AG09309 (cell line): ENCODE measurements at regions not wholly inside any gene's neighbourhood (a gene's known extent, or its start where the extent isn't known, plus 50 kb on each side); places are given as distances from the start of the nearest gene placed in this dataset.

Source experiments
- DNase-seq: peaks from one replicate; pipeline ENCODE4 v3.0.0-alpha.2; 2010; ENCODE audit warnings: low read depth
- H3K4me3 ChIP-seq: 2 replicates; pipeline ENCODE4 v1.5.1; 2011; ENCODE audit warnings: mild to moderate bottlenecking, low read depth, low read length, moderate library complexity; ENCODE audit not compliant: control insufficient read depth
- TF ChIP-seq, protein P1 (sequence below): IDR thresholded peaks from 2 replicates; pipeline ENCODE4 v1.5.1; 2011; ENCODE audit warnings: mild to moderate bottlenecking, low read depth, low read length, inconsistent platforms; ENCODE audit not compliant: insufficient read depth, control insufficient read depth; ENCODE audit errors: missing control alignments

DNA sequence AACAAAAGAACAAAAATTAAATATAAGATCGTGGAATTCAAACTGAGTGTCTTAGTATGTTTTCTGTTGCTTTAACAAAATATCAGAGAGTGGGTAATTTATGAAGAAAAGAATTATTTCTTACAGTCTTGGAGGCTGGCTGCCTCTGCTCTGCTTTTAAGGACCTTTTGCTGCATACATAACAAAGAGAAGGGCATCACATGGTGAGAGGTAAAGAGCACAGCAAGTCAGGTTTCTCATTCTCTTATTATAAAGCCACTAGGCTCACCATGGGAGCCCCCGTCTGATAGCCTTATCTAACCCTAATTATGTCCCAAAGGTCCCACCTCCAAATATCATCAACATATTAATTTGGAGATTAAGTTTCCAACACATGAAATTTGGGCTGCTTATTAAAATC is 231.3 kb downstream of the SLITRK6 start:
- TF ChIP-seq, protein P1, sequence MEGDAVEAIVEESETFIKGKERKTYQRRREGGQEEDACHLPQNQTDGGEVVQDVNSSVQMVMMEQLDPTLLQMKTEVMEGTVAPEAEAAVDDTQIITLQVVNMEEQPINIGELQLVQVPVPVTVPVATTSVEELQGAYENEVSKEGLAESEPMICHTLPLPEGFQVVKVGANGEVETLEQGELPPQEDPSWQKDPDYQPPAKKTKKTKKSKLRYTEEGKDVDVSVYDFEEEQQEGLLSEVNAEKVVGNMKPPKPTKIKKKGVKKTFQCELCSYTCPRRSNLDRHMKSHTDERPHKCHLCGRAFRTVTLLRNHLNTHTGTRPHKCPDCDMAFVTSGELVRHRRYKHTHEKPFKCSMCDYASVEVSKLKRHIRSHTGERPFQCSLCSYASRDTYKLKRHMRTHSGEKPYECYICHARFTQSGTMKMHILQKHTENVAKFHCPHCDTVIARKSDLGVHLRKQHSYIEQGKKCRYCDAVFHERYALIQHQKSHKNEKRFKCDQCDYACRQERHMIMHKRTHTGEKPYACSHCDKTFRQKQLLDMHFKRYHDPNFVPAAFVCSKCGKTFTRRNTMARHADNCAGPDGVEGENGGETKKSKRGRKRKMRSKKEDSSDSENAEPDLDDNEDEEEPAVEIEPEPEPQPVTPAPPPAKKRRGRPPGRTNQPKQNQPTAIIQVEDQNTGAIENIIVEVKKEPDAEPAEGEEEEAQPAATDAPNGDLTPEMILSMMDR = no peak
- H3K4me3 ChIP-seq = no peak overlapping the region
- DNase-seq = no peak

DNA sequence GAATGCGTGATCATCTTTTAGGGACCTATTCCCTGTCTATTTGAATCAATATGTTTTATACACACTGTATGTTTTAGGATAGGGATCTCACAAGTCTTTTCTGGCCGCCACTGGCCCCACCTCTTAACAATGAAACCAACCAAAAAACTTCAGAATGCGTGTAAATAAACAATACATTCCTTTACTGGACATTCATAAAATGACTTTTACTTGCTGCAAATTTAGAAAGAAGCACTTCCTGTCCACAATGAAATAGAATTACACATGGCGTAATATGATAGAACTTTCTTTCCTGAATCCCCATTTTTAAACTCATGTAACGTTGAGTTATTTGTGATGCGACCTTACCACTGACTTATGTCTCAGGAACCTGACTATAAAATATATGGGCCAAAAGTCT is 233.6 kb downstream of the SLITRK6 start:
- no peak overlapping the region for H3K4me3 ChIP-seq
- no peak for DNase-seq
- TF ChIP-seq, protein P1 = no peak

DNA sequence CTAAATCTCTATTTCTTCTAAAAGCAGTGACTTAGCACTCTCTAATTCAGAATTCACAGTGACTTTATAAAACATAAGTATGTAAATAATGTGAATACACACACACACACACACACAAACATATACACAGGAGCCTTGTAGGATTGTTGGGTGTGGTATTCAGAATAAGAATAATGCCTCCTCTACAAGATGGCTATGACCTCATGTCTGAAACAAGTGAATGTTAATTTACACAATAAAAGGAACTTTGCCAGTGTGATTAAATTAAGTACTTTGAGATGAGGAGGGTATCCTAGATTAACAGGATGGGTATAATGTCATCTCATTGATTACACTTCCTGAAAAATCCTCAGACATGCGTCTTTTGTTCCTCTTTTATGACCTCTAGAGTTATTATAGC is 234.6 kb downstream of the SLITRK6 start:
- no peak overlapping the region for H3K4me3 ChIP-seq
- TF ChIP-seq, protein P1 = no peak
- DNase-seq = no peak

DNA sequence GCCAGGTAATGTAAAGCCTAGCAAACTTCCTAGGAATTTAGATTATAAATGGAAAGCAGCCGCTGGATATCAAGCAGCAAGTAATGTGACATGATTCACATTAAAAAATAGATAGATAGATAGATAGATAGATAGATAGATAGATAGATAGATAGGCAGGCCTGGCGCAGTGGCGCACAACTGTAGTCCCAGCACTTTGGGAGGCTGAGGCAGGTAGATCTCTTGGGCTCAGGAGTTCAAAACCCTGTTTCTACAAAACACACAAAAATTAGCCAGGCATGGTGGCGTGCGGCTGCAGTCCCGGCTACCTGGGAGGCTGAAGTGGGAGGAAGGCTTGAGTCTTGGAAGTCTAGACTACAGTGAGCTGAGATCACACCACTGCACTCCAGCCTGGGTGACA is 236.9 kb downstream of the SLITRK6 start:
- no peak for DNase-seq
- TF ChIP-seq, protein P1 = no peak
- H3K4me3 ChIP-seq = no peak overlapping the region

DNA sequence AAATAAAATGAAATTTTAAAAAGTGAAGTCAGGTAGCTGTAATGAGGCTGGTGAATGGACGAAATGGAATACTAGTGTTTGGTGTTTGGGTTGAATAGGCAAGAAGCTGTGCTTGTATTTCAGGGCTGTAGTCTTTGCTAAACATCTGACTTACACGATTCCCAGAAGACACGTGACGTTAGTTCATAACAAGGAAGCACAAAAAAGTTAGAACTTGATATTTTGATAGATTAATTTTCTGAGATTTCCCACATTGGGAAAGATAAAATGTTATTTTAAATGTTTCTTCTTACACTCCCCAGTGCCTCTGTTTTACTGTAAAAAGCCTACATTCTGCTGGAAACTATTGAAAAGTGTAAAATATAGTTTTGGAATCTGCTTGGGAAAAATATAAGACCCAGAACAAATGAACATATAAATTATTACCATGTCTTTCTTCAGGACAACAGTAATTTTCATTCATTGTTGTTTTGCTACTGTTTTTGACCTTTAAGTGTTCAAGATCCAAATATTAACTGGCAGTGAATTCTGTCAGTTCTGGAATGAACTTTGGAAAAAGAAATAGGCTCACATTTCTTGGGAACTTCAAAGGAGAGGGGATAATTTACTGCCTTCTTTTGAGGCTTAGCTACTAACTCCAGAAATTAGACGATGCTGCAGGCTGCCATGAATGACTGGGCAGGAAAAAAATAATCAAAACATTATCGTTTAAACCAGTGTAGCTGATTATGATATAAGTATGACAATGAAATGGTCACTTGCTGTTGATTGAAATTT is 241.3 kb downstream of the SLITRK6 start:
- DNase-seq = no peak
- TF ChIP-seq, protein P1 = no peak
- H3K4me3 ChIP-seq = no peak overlapping the region

DNA sequence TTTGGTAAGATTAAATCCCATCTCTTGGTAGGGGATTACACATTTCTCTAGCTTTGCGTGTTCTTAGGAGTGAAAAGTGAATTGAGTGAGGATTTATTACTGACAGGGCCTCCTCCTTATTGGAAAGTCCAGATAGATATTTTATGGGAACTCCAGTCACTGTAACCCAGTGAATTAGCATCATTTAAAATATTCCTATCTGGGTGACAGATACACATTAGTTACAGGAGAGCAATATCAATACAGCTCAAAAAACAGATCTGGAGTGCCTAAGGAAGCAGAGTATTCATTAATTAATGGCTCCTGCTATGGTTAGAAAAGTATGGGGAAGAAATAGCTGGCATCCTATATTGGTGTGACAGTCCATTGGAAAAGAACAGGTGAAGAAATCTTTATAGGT is 248.2 kb downstream of the SLITRK6 start:
- TF ChIP-seq, protein P1 = no peak
- H3K4me3 ChIP-seq = no peak overlapping the region
- no peak for DNase-seq
